ENCODE measurements at regions not wholly inside any gene's neighbourhood (a gene's known extent, or its start where the extent isn't known, plus 50 kb on each side); places are given as distances from the start of the nearest gene placed in this dataset.
A peak's percentile ranks its signal among the peaks of the same experiment; 100 is the strongest.

DNA sequence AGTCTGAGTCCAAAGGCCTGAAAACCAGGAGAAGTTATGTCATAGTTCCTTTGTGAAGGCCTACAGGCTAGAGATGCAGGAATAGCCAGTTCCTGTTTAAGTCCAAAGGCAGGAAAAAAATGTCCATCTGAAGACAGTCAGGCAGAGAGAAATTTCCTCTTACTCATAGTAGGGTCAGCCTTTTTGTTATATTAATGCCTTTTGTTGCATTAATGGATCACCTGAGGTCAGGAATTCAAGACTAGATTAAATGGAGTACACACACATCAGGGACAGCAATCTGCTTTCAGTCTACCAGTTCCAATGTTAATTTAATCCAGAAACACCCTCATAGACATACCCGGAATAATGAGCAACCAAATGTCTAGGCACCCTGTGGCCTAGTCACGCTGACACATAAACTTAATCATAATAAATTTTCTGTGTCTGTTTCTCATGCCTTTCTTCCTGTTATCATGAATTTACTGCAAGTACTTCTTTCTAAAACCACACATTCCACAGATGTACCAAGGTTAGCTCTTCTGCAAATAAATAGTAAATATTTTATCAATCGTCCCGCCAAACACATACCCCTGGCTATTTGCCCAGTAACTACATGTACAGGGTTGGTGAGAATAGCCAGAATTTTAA, 703.9 kb downstream of the EFNA5 start:
- no peak for DNase-seq

DNA sequence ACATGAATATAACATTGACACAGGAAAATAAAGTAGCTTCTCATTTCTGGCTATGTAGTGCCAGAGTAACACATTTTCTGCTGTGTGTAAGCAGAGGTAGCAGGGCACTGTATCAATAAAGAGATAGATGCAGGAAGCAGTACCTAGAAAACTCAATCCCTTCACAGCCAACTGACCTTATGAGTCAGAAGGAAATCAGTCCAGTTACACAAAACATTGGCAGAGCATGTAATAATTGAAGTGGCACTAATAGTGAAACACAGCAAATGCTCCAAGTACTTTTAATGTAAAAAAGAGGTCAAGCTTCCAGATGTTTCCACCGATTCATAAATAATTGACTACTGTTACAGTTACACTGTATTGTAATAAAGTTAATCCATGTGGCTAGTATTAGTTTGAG, 706.6 kb downstream of the EFNA5 start:
- peak; percentile 61 for DNase-seq

DNA sequence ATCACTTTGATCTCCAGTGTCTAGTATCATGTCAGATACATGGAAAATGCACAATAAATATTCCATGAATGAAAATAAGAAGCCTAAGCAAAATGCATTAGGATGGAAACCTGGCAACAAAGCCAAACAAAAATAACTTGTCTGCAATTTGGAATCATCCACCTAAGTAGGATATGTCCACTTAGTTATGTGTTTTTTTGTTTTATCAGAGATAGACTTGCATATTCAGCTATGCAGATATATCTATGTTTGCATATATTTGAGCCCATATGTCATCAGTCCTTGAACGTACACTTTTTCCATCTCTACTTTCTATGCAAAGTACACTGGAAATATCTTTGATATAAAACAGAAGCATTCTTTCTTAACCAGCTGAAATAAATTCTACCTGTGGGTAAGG, 707.1 kb downstream of the EFNA5 start:
- DNase-seq = no peak

DNA sequence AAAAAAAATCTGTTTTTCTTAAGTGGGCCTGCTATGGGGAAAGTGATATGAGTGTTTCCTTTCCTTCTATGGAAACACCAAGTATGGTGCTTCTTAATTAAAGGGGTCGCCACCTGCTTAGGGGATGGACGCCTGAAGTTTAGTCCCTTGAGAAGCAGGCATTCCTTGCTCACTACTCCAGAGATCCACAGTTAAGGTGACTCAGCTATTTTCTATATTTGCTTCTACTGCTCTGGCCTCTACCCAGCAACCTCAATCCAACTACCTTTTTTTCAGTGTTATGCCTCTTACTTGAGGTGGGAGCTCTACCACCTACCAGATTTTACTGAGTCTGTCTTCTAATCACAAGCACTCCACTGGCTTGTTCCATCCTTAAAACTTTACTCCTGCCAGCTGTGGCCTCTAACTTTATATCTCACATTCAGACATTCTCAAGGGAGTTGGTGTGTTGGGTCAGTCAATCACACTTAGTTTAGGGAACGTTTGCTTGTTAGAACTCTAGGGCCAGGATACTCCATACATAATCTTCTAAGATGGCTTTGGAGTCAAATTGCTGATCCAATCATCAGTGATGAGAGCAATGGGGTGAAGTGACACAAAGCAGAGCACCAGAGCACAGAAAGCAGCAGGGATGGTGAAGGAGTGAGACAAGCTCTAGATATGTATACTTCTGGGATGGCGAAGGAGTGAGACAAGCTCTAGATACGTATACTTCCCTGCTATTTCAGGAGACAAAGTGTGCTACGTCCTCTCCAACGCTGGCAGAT, 708.1 kb downstream of the EFNA5 start:
- DNase-seq = no peak

DNA sequence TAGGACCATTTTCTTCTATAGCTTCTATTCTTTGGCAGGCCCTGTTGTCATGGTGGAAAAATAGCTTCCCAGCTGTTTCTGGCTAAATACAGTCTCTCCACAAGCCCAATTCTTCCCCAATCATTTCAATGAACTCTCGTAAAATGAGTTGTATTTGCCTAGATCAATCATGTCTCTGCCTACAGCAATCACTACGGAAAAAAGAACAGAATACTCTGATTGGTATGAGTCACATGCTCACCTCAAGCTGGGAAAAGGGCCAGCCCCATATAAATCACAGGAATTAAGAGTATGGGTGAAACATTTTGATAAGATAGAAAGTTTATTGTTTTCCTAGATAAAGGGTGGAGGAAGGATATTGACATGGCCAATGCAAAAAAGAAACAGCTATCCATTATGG, 711.4 kb downstream of the EFNA5 start:
- peak; percentile 84 for DNase-seq

DNA sequence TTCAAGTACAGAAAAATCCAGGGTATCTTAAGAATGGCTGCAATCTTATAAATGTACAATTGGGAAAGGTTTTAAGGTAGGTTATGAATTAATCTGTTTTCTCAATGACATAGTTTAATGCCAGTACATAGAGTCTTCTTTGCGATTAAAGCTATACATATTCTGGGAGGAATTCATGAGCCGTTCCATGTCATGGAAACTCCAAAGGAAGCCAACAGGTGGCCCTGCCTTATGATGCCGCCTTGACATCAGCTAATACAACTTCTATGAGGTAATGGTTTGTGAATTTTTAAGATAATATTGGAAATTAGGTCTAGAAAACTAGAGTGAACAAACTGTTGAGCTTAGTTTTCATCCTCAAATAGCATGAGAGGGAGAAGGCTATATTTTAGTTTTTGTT, 713.4 kb downstream of the EFNA5 start:
- DNase-seq = no peak

DNA sequence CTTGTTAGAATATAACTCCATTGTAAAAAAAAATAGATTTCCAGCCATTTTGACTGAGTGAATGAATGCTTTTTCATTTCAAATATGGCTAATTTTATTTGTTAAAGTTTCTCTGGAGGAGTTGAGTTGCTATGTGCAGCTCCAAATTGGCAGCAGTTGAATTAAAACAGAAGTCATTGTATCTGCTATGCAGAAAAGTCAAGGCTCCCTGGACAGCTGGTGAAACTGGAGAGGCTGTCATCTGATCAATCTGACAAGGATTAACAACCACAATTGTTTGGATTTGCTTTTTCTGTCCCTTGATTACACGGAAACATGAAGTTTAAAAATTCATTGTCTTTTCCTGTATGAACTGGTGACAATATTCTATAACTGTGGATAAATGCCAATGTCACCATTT, 713.9 kb downstream of the EFNA5 start:
- no peak for DNase-seq

DNA sequence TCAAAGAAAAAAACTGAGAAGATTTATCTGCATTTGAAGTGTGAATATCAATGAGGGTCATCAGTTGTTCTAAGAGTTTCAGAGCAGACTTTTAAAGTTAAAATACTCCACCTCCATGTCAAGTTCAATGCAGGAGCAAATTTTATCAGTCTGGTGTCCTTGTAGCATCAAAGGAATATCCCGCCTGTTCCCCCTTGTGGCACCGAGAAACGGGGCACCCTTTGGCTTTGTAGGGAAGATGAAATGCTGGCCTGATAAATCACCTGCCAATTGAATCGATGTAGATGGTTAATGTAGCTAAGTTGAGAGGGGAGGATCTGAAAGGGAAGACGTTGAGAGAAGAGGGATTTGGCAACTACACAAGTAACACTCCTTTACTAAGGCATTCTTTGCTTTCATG, 714.5 kb downstream of the EFNA5 start:
- DNase-seq = no peak

DNA sequence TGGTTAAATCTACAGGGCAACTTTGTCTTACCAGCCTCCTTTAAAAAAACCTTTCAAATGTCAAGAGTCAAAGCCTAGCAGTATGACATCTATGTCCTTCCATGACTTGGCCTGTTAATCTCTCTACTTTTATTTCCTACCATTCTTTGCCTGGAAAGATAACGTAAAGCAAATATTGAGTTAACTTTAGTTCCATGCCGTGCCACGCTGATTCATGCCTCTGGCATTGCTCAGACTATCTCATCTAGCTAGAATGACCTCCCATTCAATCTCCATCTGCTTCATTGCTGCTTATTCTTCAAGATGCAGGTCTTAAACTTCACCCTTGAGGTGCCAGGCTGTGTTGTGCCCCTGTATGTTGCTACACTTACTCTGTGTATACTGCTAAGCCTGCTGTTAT, 729.8 kb downstream of the EFNA5 start:
- no peak for DNase-seq

DNA sequence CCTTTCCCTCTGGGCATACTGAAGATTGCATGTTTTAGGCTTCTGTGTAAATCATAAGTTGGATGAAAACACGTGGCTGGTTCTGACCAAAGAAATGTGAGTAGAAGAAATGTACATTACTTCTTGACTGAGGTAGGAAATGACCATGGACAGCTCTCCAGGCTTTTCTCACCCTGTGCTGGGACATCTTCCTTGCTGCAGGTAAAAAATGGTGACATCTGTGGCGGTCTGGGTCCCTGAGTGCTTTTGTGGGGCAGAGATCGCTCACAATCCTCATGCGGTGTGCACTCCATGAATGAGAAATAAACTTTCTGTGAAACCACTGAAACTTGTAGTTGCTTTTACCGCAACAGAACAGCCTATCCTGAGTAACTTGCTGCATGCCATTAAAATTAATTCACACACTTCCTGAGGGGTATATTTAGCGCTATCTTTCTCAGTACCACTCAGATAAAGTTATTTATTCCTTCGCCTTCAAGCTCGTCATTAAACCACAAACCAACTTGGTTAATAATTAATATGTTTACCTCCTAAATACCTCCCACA, 730.4 kb downstream of the EFNA5 start:
- DNase-seq = no peak

DNA sequence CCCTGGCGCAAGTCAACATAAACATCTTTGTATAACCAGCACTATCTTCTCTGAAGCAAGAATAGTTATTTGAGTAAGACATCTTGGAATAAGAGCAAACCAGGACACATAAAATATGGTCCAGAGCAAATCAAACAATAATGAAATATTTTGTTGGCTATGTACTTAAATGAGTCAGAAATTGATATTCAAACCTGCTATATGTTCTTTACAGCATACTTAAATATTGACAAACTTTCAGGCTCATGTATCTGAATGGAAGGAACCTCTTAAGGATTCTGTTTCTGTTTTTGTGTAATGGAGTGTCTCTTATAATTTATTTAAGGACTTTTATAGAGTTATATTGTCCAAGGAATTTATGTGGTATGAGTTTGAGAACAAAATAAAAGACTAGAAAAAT, 747.3 kb downstream of the EFNA5 start:
- DNase-seq = no peak

DNA sequence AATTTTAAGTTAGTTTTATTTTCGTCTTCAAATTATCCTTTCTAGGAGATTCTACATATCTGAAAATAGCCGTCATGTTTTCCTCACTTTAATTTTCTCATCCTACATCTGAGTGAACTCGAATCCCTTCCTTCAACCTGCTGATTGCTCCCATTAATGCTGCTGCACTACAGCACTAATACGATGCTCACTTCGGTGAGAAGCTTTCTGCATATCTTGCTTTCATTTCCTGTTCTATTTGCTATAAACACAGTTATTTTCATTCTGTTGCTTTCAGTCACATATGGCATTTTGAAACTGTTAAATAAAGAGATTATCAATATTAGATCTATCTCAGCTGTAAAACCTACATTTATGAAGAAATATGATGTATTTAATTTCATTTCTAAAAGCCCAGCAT, 749.2 kb downstream of the EFNA5 start:
- DNase-seq = no peak

DNA sequence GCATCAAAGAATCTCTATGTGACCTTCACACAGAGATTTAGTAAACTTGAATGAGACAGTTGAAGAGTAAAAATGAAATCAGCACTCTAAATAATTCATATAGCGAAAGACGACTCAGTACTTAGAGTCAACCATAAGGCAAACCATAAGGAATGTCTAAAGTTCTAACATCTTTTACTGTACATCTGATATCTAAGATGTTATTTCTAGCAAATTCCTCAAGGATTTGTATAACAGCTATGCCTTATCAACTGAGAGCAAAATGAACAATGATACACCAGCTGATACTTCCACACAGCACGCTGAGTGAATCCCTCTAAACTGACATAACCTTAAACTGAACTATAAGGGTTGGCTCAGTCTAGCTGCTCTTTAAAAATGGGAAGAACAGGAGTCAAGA, 760.3 kb downstream of the EFNA5 start:
- DNase-seq = no peak

DNA sequence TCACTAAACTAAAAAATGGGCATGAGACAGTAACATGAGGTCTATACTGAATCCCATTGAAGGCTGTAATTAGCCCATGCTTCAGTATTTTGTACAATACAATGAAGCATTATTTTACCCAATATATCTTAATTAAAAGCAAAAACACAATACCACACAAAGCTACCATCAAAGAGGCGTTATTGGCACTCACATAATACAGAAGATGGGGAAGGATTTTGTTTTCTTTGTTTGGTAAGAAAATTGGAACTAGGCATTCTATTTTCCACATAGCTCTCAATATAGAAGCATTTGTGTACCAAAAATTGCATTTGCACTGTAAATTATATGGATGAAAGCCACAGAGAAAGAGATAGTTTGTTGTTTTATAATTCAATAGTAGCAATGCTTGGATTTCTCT, 761.0 kb downstream of the EFNA5 start:
- no peak for DNase-seq

DNA sequence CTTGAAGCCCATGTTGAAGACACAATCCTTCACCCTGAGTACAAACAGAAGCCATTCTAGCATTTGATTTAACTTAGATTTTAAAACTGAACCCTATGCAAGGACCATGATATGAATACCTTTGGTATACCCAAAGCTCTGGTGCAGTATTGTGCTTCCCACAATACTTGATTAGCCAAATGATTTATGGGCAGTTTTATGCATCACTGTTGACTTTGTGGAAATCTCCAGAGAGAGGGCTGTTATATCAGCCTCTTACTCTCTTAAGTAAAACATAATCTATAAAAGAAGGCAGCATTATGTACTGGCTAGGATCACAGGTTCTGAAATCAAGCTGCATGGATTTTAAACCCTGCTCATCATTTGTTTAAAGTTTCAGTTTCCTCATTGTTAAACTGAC, 762.8 kb downstream of the EFNA5 start:
- DNase-seq = no peak

DNA sequence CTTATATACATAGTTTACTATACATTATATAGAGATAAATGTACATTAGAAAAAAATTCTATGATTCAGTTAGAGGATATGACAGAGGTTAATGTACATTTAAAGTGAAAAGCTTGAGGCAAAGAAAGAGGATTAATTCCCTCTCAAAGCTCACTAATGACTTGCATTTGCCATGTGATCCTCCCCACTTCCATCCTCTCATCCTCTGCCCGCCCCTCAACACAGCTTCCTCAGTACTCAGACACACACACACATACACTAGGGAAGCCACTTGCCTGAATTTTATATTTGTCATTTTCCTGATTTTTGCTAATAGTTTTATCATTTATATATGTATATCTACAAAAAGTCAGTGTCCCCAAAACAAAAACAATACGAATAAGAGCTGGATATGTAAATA, 764.5 kb downstream of the EFNA5 start:
- DNase-seq = no peak

DNA sequence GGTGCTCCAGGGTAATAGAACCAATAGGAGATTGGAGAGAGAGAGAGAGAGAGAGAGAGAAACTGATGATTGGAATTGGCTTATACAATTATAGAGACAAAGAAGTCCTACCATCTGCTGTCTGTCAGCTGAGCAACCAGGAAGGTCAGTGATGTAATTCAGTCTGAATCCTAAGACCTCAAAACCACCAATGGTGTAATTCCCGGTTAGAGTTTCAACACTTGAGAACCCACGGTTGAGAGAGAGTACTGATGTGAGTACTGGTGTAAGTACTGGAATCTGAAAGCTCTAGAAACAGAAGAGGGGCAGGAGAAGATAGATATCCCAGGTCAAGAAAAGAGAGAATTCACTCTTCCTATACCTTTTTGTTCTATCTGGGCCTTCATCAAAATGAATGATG, 775.8 kb downstream of the EFNA5 start:
- no peak for DNase-seq

DNA sequence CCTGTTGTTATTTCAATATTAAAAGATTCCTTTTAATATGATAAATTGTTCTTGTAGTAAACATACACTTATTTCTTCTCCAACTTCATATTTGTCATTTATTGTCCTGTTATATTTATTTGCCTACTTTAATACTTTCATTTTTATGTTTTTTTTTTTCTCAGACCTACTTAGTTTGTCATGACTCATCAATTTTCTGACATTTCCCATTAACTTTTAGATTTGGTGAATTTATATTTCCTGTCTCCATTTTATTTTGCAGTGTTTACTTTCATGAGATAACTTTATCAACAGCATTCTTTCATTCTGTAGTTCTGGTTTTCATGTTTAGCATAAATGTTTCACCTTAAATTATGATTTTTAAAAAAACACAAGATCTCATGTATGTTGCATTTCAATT, 788.7 kb downstream of the EFNA5 start:
- no peak for DNase-seq

DNA sequence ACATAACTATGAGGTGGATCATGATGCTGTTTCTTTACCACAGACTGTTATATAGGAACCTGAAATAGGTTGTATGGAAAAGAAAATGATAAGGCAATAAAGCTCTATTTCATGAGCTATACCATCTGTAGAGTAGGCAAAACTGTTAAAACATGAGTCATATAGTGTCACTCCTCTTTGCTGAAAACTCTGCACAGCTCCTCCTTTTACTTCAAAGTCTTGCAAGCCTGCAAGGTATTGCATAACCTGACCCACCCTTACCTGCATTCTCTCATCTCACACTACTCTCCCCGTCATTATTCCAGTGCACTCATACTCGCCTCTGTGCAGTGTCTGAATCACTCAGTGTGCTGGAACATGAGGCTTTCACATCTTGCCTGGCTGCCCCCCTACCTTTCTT, 790.1 kb downstream of the EFNA5 start:
- no peak for DNase-seq

DNA sequence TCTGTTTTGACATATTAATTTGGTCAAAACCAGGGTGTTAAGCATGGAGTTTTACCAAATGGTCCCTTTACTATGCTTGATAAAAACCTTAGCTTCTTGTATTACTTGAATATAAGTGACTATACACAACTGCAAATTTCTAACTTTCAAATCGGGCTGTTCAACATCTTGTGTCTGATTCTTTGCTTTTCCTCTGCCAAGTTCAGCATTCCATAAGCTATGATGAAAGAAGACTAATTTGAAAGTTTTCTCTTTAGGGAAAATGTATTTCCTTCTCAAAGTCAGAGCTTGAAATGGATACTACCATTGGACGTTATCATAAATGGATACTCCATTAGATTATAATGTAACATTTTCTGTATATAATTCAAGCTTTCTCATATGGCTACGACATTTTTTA, 792.9 kb downstream of the EFNA5 start:
- DNase-seq = no peak

DNA sequence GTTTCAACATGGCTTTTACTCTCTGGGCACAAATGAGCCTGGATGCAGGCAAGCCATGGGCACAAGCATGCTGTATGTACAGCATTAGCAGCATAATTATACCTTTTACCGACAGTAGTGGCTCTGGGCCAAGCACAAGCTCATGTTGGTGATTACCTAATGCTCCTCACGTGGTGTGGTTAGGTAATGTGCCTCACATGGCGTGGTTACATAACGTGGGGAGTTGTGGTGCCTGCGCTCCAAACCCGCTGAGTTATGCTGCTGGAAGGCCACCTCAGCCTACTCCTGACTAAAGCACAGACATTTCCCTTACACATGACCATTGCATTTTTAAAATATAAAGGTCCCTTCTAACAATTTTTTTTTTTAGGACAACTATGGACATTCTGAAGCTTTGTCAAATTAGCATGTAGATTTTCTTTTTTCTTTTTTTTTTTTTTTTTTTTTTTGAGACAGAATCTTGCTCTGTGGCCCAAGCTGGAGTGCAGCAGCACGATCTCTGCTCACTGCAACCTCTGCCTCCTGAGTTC, 794.0 kb downstream of the EFNA5 start:
- no peak for DNase-seq

DNA sequence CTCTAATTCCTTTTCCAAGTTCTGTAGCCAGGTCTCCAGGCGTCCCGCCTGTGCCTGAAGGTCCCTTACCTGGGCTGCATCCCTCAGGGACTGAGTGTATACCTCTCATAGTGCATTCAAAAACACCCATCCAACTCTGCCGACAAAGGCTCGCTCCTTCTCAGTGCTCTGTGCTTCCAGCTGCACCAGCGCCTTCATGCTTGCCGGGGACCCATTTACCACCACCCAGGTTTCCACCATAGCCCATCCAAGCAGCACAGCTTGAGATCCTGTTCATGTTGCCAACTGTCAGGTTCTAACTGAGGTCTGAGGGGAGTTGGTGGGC, 794.5 kb downstream of the EFNA5 start:
- no peak for DNase-seq

DNA sequence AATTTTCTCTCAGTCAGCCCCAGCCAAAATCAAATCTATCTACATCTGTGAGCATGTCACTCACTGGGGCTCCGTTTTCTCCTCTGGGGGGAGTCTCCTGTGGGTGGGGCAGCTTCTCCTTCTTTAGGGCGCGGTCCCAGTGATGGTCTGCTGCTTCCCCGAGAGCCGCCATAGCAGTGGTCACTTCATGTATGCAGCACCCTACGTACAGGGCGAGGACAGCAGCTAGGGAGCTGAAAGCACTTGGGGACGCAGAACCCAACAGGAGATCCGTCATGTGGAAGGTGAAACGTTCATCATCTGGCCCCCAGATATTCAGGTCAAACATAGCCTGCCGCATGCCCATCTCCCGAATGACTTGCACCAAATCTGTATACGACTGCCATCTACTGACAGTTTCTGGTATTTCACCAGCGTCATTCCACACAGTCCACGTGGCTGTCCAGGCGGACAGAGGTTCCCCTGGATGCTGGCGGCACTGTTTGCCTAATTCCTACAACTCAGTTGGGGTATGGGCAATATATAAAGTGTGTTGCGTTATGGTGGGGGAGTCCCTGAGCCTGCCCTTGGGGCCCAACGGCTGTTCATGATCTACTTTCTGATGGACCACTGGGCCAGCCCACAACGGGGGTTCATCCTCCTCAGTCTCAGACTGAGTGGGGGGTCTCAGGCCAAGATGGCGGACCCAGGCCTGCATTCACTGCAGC, 795.0 kb downstream of the EFNA5 start:
- DNase-seq = no peak

DNA sequence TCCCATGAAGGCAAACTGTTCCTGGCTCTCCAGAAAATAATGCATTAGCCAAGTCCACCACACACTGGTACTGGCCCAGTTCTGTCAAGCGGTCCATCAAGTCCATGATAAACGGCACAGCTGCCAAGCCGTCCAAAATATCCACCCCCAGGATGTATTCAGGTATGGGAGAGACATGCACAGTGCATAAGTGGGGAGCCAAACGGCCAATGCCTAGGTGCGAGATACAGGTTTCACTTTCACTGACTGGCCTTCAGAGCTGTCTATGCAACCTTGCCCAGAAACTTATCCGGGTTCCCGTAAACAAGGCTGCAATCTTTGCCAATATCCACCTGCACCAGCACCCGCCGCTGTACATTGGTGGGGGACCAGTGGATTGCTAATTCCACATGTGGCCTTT, 795.8 kb downstream of the EFNA5 start:
- no peak for DNase-seq

Measured in eye (tissue), 1 donor.